GM19240 (cell line): ENCODE measurements at regions not wholly inside any gene's neighbourhood (a gene's known extent, or its start where the extent isn't known, plus 50 kb on each side); places are given as distances from the start of the nearest gene placed in this dataset.

Experiments used
- DNase-seq: peaks from one replicate; pipeline ENCODE4 v3.0.0; 2011; ENCODE audit warnings: low spot score; ENCODE audit not compliant: insufficient read length

DNA sequence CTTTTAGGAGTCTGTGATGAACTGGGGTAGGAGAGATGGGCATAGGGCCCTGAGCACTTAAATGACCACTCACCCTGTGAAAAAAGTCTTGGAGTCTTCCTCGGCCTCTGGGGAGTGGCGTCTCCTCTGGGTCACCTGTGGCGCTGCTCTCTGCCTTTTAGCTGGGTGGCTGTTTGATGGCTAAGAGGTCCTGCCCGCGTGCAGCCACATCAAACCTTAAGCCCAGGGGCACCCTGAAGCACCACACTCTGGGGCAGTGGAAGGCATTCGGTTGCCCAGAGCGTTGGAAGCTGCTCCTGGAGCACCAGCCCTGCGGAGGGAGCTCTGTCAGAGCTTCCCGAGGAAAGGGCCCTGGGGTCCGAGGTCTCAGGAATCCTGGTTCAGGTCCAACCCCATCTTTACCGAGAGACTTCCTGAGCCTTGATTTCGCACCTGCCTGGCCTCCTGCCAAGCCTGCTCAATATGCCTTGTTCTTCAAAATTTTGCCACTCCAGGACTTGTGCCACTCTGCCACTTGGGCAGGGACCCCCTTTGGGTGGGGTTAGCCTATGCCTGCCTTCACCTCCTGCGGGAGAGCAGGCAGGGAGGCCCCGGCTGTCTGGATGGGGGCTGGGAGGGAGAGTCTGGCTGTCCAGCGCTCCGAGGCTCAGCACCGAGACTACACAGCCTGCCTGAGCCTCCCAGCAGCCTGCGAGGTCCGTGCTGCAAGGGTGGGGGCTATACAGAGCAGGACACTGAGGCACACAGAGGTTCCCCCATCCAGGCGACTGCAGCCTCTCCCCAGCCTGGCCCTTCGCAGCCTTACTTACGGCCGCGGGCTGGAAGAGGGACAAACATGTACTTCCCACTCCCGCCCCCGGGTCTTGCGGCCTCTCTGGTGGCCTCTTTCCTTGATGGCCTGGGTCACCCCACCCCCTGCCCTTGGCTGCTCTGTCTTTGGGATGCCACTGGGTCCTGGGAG, 63.4 kb upstream of the RNU6ATAC start:
- DNase-seq, result no peak

GRCh38 chr9:134228649-134229048, 64.3 kb upstream of the RNU6ATAC start:
- no peak for DNase-seq

- no peak for DNase-seq
Measured at GRCh38 chr9:134229466-134230091, 65.2 kb upstream of the RNU6ATAC start.

DNA sequence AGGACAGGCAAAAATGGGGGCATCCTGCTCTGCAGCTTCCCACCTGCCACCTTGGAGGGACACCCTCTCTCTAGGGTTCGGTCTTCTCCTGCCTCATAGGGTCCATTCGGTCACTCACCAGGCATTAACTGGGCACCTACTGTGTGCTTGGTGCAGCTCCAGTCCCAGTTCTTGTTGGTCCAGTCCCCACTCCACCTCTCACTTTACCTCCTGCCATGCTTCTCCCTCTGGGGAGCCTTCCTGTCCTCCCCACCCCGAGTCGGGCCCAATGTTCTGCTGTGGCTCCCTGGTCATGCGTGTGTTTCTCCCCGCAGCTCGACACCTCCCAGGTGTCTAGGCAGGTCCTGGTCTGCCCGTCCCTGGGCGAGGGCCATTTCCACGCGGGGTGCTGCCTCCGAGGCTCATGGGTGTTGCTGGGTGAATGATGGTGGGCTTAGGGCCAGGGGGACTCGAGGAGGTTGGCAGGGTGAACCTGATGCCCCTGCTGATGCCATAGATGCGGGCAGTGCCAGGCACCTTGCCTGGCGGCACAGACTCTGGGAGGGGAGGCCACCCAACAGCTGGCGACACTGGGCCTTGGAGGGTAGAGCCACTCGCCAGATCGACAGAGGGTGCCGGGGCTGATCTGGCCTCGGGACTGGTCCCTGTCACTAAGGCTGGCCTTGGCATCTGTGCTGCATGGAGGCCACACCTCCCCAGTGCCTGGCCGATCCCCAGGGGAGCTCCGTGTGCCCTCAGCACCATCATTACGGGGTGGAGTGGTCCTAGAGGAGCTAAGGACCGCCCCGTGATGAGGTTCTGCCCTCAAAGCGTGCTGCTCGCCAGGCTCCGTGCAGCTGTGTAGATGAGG, 66.0 kb upstream of the RNU6ATAC start:
- no peak for DNase-seq

GRCh38 chr9:134230942-134231325, 66.6 kb upstream of the RNU6ATAC start:
- no peak for DNase-seq

DNA sequence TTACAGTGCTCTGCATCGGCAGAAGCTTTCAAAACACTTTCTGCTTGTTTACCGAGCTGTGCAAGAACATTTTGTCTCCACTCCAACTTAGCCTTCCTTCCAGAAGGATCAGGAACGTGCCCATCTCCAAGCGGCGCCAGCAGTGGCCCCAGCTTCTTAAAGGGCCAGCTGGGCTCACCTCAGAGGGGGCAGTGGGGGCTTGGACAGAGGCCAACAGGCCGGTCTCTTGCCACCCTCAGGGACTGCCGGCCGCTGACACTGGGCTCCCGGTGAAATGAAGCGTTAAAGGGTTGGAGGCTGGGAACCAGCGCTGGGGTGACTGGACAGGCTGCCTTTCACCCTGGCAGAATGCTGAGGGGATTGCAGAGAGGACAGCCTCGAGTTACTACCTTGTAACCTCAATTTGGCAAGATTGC, 67.0 kb upstream of the RNU6ATAC start:
- no peak for DNase-seq

DNA sequence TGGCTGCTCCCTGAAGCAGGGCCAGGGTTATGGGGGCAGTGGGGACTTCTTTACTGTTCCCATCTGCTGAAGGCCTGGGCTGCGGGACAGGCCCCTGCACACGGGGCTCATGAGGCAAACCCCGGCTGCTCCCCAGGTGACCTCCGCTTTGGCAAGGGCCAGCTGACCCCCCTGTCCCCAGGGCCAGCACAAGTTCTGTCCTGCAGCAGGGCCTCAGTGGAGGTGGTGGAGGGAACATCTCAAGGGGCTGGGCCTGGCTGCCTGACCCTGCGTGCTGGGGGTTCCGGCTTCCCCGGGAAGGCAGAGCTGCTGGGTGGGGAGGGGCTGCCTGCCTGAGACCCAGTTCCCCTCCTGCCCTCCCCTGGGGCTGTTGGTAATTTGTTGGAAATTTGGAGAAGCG, 67.4 kb upstream of the RNU6ATAC start:
- no peak for DNase-seq

DNA sequence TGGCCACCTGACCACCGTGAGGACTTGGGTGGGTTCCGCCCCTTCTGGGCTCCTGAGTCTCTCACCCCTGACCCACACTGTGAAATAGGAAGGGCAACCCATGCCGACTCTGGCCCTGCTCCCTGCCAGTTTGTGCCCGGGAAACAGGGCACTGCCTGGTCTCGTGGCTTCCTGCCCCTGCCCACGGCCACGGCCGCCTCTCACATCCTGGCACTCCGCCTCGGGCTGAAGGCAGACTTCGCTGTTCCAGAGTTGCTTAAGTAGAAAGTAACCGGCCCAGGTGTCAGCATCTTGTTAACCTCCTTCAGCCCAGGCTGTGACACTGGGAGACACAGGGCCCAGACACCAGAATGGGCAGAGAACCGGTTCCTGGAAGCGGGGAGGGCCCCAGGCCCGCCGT, 68.7 kb upstream of the RNU6ATAC start:
- DNase-seq, result no peak

DNA sequence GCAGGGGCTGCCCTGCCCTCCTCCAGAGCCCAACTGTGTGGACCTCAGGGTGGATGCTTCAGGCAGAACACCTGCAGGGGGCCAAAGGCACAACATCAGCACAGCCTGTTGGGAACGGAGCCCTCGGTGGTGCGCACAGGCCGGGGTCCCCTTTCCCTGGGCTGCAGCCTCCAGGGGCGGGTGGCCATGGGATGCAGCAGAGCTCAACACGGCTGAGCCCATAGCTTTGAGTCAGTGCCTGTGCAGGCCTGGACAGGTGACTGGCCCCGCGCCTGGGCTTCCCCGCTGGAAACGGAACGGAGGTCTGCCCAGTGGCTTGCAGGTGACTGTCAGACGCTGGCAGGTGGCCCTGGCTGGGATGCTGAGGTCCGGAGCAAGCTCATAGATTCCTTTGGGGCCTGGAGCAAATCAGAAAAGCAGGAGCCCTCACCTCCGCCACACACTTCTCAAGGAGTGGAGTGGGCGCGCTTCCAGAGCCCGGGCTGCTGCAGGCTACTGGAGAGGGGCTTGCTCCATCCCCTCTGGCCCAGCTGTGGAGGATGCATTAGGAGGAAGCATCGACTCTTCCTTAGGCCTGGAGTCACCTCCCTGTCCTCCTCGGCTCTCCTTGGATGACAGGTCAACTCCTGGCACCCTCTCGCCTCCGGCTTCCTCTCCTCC, 69.8 kb upstream of the RNU6ATAC start:
- DNase-seq, result no peak

GRCh38 chr9:134234687-134235359, 70.5 kb upstream of the RNU6ATAC start:
- no peak for DNase-seq

DNA sequence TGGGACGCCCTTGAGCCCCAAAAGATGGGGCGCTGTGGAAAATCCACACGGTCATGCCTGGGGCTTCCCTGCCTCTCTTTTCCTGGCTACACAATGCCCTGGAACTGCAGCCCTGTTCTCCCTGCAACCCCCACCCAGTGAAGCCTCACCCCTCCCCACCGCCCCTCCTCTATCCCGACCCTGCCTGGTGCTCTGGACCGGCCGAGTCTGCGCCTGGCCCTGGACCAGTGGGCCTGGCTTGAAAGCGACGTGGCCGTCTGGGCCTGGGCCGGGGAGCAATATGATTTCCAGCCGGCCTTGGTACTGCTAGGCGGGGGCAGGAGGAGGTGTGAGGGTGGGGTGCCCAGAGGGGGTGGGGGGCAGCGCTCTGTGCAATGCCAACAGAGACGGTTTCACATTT, 71.0 kb upstream of the RNU6ATAC start:
- DNase-seq, result no peak

GRCh38 chr9:134236001-134236421, 71.6 kb upstream of the RNU6ATAC start:
- DNase-seq, result no peak

DNA sequence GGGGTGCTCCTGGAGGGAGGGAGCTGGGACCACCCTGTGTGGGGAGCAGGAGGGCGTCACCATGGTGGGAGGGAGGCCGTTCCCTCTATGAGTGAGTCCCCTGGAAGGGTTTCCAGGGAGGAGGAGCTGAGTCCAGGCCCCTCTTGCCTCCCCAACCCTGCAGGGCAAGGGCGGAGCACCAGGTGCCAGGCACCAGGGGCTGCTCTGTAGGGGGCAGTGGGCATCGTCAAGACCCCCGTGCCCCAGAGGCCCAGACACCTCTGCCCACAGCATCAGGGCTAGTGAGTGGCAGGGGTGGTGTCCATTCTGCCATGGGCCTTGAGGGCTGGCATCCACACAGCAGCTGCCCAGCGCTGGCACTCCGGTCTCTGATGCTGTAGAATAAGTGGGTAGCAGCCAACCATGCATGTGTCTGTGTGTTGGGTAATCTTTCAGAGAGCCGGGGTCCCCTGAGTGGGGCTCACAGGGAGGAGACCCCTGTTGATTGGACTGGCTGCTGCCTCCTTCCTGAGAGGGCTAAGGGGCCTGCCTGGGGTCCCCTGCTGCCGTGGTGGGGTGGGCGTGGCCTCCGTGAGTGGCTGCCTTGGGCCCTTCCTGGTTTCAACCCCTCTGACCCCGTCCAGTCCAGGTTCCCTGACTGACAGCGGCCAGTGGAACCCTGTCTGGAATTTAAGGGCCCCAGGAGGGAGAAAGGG, 72.7 kb upstream of the RNU6ATAC start:
- DNase-seq, result no peak

DNA sequence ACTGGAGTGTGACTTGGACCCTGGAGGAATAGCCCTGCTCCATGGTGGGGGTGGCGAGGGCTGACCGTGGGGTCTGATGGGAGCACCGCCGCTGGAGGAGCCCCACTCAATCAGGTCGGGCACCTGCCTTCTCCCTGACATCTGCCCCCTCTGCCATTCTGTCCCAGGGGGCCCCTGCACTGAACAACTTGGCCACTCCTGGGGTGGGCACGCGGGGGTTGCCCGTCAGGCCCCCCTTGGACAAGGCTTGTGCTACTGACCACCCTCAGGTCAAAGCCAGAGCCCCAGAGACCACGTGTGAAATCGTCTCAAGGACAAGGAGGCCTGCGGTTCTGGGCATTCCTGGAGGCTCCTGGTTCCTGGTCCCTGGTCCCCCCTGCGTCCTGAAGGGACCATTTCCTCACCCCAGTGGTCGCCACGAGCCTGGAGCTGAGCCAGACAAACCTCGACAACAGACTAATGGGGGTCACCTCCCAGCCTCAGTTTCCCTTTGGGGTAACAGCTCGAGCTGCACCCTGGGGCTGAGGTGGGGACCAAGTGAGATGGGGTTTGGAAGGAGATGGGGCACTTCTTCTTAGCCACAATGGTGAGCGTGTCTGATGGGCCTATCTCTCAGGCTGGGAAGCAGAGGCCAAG, 73.4 kb upstream of the RNU6ATAC start:
- DNase-seq, result no peak

DNA sequence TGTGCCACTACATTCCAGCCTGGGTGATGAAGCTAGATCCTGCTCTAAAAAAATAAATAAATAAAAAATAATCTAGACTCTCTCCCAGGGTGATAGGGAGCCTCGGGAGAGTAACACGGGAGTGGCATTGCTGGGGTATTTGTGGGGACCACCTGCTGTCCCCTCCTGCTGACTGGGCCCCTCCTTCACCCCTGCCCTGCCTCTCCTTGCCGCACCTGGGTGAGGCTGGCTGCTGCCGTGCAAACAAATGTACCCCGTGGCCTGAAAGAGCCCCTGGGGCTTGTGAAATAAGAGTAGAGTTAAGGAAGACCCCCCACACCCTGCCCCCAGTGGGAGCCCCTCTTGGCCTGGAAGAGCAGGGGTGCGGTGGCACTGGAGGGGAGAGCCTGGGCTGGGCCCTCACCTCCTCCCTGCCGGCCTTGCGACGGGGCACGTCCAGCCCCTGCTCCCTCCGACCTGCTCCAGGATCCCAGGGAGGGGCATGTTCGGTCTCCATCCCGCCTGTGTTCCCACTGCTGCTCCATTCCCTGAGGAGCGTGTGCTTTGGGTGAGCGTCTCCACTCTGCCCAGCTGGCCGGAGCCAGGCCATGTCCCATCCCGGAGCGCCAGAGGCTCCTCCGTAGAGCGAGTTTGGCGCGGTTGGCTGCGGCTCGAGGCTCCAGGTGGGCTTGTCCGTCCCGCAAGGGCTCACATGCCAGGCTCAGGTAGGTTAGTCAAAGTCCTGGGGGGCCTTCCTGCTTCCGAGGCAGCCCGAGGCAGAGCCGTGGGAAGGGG, 75.0 kb upstream of the RNU6ATAC start:
- DNase-seq, result no peak

GRCh38 chr9:134239939-134240338, 75.6 kb upstream of the RNU6ATAC start:
- DNase-seq, result no peak

- DNase-seq, result no peak
Measured at GRCh38 chr9:134240361-134240760, 76.0 kb upstream of the RNU6ATAC start.

- DNase-seq, result no peak
Measured at GRCh38 chr9:134242706-134243105, 78.3 kb upstream of the RNU6ATAC start.
